GM19324 (cell line): ENCODE measurements at regions not wholly inside any gene's neighbourhood (a gene's known extent, or its start where the extent isn't known, plus 50 kb on each side); places are given as distances from the start of the nearest gene placed in this dataset.
"Not testable (repeated sequence)": the region's sequence is repeated elsewhere in the genome, so short reads cannot be mapped to it uniquely, and the experiment has no call there.

Source experiments
- ATAC-seq: cut with Tn5 transposase; IDR thresholded peaks from one replicate; pipeline ENCODE4 v1.9.1; 2021; ENCODE audit warnings: mild to moderate bottlenecking, moderate library complexity; ENCODE audit not compliant: unreplicated experiment, low FRiP score

- ATAC-seq, result no peak
These were observed 105.4 kb downstream of the RFX6 start for GRCh38 chr6:116982401-116982800.

GRCh38 chr6:116983375-116983774, 106.3 kb downstream of the RFX6 start:
- ATAC-seq, result no peak

GRCh38 chr6:116986819-116987218, 109.8 kb downstream of the RFX6 start:
- no peak for ATAC-seq

- no peak for ATAC-seq
These were observed 113.6 kb downstream of the RFX6 start for GRCh38 chr6:116990679-116991078.

GRCh38 chr6:116992546-116992945, 115.5 kb downstream of the RFX6 start:
- ATAC-seq, result no peak

- ATAC-seq, result no peak
These were observed 117.4 kb downstream of the RFX6 start for GRCh38 chr6:116994447-116994846.

GRCh38 chr6:116996842-116997241, 119.8 kb downstream of the RFX6 start:
- ATAC-seq, result no peak

GRCh38 chr6:116997496-116997895, 120.5 kb downstream of the RFX6 start:
- ATAC-seq, result no peak

GRCh38 chr6:117007659-117008058, 130.6 kb downstream of the RFX6 start:
- ATAC-seq, result no peak

GRCh38 chr6:117008618-117009017, 131.6 kb downstream of the RFX6 start:
- peak; percentile 79 for ATAC-seq

GRCh38 chr6:117014641-117015473, 137.8 kb downstream of the RFX6 start:
- ATAC-seq, result not testable (repeated sequence)

GRCh38 chr6:117015474-117015804, 138.4 kb downstream of the RFX6 start:
- ATAC-seq, result not testable (repeated sequence)

GRCh38 chr6:117018771-117019170, 141.7 kb downstream of the RFX6 start:
- no peak for ATAC-seq

- no peak for ATAC-seq
These were observed 145.7 kb downstream of the RFX6 start for GRCh38 chr6:117022774-117023173.

GRCh38 chr6:117025310-117025709, 148.3 kb downstream of the RFX6 start:
- ATAC-seq, result no peak

GRCh38 chr6:117028256-117028655, 151.2 kb downstream of the RFX6 start:
- ATAC-seq, result no peak

GRCh38 chr6:117034547-117034946, 157.5 kb downstream of the RFX6 start:
- ATAC-seq, result no peak

- no peak for ATAC-seq
These were observed 157.9 kb downstream of the RFX6 start for GRCh38 chr6:117034971-117035370.

- no peak for ATAC-seq
These were observed 173.3 kb downstream of the RFX6 start for GRCh38 chr6:117050301-117050700.

- ATAC-seq, result no peak
These were observed 193.2 kb upstream of the VGLL2 start for GRCh38 chr6:117072134-117072533.

- no peak for ATAC-seq
These were observed 192.6 kb upstream of the VGLL2 start for GRCh38 chr6:117072781-117073180.

GRCh38 chr6:117074672-117075071, 190.7 kb upstream of the VGLL2 start:
- no peak for ATAC-seq

- ATAC-seq, result no peak
These were observed 190.1 kb upstream of the VGLL2 start for GRCh38 chr6:117075218-117075617.
